ENCODE measurements at regions not wholly inside any gene's neighbourhood (a gene's known extent, or its start where the extent isn't known, plus 50 kb on each side); places are given as distances from the start of the nearest gene placed in this dataset.
"Not testable (repeated sequence)": the region's sequence is repeated elsewhere in the genome, so short reads cannot be mapped to it uniquely, and the experiment has no call there.

- no peak for DNase-seq
Measured at GRCh38 chr7:29619111-29619510, 55.5 kb downstream of the PRR15 start.

GRCh38 chr7:29619848-29620555 lies 56.4 kb downstream of the PRR15 start:
- no peak for DNase-seq

GRCh38 chr7:29620556-29620930 lies 56.9 kb downstream of the PRR15 start:
- no peak for DNase-seq

GRCh38 chr7:29622335-29623265 lies 59.0 kb downstream of the PRR15 start:
- no peak for DNase-seq

GRCh38 chr7:29623973-29624372 lies 60.3 kb downstream of the PRR15 start:
- DNase-seq, result no peak

GRCh38 chr7:29626730-29627129 lies 63.1 kb downstream of the PRR15 start:
- no peak for DNase-seq

- no peak for DNase-seq
Measured at GRCh38 chr7:29627631-29628030, 64.0 kb downstream of the PRR15 start.

- no peak for DNase-seq
Measured at GRCh38 chr7:29629507-29629906, 65.9 kb downstream of the PRR15 start.

GRCh38 chr7:29635067-29636008 lies 71.7 kb downstream of the PRR15 start:
- DNase-seq, result not testable (repeated sequence)

- no peak for DNase-seq
Measured at GRCh38 chr7:29636009-29636351, 72.3 kb downstream of the PRR15 start.

GRCh38 chr7:29637374-29637773 lies 73.7 kb downstream of the PRR15 start:
- no peak for DNase-seq

- DNase-seq, result not testable (repeated sequence)
Measured at GRCh38 chr7:29638841-29639240, 75.2 kb downstream of the PRR15 start.

GRCh38 chr7:29639386-29639785 lies 75.8 kb downstream of the PRR15 start:
- DNase-seq, result no peak

- DNase-seq, result no peak
Measured at GRCh38 chr7:29639886-29640595, 76.4 kb downstream of the PRR15 start.

GRCh38 chr7:29641651-29642050 lies 78.0 kb downstream of the PRR15 start:
- no peak for DNase-seq

GRCh38 chr7:29642494-29643155 lies 79.0 kb downstream of the PRR15 start:
- no peak for DNase-seq

- DNase-seq, result not testable (repeated sequence)
Measured at GRCh38 chr7:29646116-29646515, 82.5 kb downstream of the PRR15 start.

GRCh38 chr7:29647020-29647654 lies 83.5 kb downstream of the PRR15 start:
- no peak for DNase-seq

- DNase-seq, result not testable (repeated sequence)
Measured at GRCh38 chr7:29647691-29648210, 84.1 kb downstream of the PRR15 start.

- DNase-seq, result no peak
Measured at GRCh38 chr7:29649028-29649716, 85.5 kb downstream of the PRR15 start.

All from activated CD4-positive, alpha-beta T cell treated with anti-CD3 and anti-CD28 coated beads, Interleukin-2, amount 50 U/mL, for 48 hours (primary cell).